Stimulated activated naive CD8-positive, alpha-beta T cell treated with anti-CD3 and anti-CD28 coated beads, Interleukin-15, Interleukin-2, amounts not matched to agents 100 U/mL and 50 U/mL, for 24 hours (primary cell): ENCODE measurements at regions not wholly inside any gene's neighbourhood (a gene's known extent, or its start where the extent isn't known, plus 50 kb on each side); places are given as distances from the start of the nearest gene placed in this dataset.

Experiments used
- ATAC-seq: fragments of 150-1000 bp; cut with Tn5 transposase; one replicate; pipeline ENCODE4 v1.10.0; 2021
- DNase-seq: peaks from one replicate; pipeline ENCODE4 v3.0.0; 2021

DNA sequence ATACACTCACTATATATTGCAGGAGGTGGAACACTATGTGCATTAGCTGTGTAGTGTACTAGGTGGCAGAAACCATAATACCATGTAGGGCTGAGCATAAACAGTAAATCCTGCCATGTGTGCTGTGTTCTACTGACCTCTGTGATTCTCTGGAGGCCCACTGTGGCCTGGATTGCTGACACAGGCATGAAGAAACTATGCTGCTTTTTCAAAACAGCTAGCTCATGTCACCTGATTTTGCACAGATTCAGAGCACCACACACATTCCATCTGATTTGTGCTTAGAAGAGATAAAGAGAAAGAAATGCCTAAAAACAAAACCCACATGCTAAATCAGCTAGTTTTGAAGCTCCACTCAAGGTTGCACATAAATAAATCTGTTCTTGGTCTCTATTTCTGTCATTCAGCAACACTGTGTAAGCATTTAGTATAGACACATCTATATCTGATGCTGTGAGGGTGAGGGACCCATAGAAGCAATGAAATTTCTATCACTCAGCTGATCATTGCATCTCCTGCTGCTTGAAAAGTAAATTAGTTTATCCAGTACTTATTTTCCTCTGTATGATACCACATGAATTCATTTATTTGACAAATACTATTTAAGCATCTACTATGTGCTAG lies 1007.7 kb upstream of the SEMA6D start:
- no peak for ATAC-seq

DNA sequence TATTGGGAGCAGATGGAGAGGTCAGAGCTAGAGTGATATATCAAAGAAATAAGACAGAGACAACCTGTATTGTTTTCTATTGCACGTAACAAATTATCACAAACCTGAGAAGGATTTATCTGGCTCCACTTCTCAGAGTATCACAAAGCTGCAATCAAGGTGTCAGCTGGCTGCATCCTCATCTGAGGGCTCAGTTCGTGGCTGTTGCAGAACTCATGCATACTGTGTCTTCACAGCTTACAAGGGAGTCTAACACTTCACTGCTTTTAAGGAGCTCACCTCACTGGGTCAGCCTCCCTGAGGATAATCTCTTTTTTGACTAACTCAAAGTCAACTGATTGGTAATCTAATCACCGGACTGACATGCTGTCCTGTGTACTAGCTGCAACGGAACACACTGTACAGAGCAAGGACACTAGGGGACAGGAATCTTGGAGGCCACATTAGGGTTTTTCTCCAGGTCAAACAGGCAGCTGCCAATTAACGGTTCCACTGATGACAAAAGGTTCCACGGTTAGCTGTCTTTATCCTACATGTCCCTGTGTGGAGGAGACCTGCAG lies 1006.8 kb upstream of the SEMA6D start:
- no peak for DNase-seq
- ATAC-seq, result no peak

More for the DNA sequence above, 1007.7 kb upstream of the SEMA6D start:
- no peak for DNase-seq

DNA sequence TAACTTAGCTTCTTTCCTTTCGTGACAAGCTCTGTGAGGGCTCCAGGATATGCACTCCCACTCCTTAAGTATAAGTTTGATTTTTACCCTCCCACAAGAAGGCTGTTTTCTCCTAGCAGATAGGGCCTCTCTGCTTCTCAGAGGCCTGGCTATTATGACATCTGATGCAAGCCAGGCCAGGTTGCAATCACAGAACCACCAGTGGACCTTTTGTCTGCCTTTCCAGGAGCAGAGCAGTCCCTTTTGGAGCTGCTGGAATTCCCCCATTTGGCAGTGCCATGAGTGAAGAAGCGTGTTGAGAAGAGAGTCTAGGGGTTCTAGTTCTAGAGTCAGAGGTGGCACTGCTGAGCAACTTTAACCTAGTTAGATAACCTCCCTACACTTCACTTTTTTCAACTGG lies 1004.3 kb upstream of the SEMA6D start:
- ATAC-seq (no peak), DNase-seq (no peak)

DNA sequence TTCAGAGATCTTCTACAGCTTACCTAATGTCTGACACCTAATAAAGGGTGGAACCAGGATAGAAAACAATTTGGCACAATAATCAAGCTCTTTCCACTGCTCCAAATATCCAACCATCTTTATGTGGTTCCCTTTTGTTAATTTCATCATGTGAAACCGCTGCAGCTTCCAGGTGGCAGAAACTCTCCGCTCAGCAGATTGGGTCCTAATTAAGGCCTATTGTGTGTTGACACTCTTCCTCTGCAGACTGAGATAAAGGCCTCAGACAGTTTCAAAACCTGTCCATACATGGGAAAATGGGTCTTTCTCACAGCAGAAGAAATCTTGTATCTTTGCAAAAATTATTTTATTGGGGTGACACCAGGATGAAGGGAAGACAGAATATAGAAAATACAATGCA lies 1002.4 kb upstream of the SEMA6D start:
- ATAC-seq, result no peak

DNA sequence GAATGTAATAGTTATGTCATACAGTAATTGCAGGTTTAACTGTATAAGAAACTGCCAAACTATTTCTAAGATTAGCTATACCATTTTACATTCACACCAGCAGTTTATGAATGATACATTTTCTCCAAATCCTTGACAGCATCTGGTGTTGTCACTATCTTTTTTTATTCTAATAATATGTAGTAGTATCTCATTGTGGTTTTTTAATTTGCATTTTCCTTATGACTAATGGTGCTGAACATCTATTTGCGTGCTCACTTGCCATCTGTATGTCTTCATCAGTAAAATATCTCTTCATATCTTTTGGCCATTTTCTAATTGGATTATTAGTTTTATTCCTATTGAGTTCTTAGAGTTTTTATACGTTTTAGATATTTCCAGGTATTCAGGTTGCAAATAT lies 994.0 kb upstream of the SEMA6D start:
- DNase-seq, result no peak
- no peak for ATAC-seq

More for the DNA sequence above, 1002.4 kb upstream of the SEMA6D start:
- no peak for DNase-seq

DNA sequence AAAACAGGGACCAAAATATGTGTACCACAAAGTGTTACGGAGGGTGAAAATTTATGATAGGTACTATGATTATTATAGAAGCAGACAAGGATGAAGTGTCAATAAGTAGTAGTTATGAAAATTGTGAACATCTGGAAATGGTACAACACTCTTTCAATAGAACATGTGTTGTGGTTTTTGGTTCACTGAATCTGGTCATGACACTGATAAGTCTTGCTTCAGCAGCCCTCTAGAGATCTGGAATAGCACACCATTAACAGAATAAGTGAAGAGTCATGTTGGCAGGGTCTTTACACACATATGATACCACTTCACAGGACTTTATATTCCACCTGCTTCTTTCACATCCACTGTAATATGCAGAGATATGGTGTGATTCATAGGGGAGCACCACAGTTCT lies 985.2 kb upstream of the SEMA6D start:
- no peak for ATAC-seq
- DNase-seq, result no peak

DNA sequence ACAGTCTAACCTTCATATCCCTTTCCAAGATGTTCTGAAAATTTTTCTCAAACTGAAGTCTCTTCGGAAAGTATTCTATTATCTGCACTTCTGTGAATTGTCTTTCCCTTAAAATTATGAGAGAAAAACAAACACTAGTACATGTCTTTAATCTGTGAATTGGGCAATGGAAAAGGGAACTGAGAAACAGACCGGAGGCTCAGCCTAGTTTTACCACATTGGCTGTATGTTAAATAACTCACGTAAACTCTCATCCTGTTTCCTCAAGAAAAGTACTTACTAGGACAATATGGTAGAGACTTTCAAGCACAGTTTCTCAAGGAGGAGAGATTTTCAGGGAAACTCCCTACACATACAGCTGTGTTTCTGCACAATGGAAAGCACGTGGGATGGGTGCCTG lies 982.2 kb upstream of the SEMA6D start:
- ATAC-seq (no peak), DNase-seq (no peak)

DNA sequence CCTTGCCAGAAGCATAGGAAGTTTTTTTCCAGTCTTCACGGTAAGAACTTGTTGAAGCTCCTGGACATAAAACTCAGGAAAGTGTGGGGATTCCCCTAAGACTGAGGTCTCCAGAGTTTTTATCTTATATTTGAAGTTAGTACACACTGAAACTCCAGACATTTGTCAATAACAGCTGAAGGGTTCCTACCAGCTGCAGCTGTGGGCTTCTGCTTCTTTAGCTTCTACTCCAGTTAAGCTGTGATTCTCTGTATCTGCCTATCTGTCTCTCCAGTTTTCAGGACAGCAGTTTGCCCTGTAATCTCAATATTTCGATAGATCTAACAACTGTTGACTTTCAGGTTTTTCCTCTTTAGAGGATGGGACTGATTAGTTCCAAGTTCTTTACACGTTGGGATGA lies 966.0 kb upstream of the SEMA6D start:
- ATAC-seq (no peak), DNase-seq (no peak)

DNA sequence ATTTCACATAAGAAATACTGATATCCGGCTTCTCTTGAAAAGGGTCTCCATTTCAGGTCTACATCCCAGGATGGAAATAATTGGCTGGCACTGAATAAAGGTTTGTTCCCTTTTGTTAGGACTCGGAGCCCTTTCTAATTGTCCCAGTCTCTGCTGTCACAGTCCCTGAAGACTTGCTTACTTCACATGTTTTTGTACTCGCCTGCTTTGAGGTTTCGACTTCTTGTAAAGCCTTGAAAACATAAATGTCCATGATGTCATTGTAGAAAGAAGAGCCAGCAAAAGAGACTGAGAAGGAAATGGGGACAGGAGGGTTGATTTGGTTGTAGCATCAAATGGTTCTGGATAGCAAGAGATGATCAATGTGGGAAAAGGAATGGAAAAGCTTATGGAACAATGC lies 963.4 kb upstream of the SEMA6D start:
- DNase-seq (no peak), ATAC-seq (no peak)

DNA sequence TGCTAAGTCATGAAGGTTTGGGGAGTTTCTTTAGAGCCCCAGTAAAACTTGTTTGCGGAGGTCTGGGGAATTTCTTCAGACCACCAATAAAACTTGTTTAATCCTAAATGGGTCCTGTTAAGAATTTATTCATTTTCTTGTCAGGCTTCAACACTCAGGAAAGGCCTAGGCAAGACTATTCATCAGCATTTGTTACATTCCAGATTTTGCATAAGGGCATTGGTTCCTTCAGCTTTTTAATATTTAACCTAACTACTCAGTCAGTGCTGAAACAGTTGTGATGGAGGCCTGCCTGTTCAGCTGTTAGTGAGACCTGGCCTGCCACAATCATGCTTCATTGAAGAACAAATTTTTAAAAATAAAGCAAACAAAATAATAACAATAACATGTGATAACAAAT lies 954.2 kb upstream of the SEMA6D start:
- DNase-seq, result no peak
- no peak for ATAC-seq

DNA sequence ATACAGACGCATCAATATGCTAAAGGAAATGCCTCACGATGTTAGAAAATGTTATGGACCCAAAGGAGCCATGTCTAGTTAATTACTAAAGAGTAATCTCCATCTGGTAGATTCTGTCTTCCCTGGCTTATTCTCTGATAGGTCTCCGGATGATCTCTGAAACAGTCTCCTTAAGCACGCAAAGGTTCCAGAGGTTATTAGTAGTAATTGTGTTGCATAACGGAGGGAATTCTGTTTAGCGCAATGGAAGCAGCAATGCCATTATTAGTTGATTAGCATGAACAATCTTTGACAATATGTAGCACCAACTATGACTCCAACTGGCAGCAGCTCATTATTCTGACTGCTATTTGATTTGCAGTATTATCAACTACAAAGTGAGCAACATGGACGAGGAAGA lies 952.5 kb upstream of the SEMA6D start:
- ATAC-seq (no peak), DNase-seq (no peak)

DNA sequence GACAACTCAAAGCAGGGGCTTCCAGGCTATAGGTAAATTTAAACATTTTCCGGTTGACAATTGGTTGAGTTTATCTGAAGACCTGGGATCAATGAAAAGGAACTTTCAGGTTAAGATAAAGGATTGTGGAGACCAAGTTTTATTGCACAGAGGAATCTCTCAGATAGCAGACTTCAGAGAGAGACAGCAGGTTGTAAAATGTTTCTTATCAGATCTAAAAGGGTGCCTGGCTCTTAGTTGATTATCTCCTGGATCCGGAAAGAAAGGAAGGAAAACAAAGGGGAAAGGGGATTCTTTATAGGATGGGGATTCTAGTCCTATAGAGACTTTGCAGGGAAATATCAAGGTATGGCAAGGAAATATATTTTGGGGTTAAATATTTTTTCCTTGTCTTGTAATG lies 951.3 kb upstream of the SEMA6D start:
- ATAC-seq, result no peak

DNA sequence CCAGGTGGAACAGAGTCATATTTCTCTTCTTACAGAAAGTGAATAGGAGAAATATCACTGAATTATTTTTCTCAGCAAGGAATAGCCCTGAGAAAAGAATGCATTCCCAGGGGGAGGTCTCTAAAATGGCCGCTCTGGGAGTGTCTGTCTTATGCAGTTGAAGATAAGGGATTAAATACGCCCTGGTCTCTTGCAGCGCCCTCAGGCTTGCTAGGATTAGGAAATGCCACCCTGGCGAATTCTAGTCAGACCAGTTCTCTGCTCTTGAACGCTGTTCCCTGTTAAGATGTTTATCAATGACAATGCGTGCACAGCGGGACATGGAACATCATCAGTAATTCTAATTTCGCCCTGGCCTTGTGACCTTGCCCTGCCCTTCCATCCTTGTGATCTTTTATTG lies 949.0 kb upstream of the SEMA6D start:
- ATAC-seq (no peak), DNase-seq (no peak)

More for the DNA sequence above, 951.3 kb upstream of the SEMA6D start:
- no peak for DNase-seq

DNA sequence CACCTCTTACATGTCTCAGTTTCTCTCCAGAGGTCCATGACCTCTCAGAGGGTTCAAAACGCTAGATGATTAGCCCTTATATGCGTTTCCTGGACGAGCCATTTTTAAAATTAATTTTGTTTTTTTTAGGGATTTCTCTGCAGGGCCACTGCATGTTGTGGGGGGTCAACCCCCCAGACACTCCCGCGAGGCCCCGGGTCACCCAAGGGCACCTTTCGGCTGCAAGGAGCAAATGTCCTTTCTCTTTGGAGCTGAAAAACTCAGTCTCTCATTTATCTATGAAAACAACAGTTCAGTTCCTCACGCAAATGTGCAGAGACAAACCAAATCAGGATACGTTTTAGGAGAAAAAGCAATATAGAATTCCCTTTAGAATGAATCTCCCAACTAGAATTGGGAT lies 944.3 kb upstream of the SEMA6D start:
- DNase-seq, result no peak
- no peak for ATAC-seq

DNA sequence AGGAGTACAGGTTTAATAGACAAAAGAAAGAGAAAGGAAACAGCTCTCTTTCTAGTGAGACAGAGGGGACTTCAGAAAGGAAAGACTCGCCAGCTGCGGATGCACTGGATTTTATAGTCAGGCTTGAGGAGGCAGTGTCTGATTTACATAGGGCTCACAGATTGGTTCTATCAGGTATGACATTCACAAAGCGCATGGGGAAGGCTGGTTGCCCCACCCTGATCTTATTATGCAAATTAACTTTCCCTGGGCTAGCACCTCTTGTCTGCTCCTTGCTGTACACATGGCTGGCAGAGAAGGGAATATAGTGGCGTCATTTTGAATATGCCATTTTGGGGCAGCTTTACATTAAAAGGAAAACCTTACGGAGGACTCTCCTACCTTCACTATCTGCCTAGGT lies 938.4 kb upstream of the SEMA6D start:
- ATAC-seq, result no peak

DNA sequence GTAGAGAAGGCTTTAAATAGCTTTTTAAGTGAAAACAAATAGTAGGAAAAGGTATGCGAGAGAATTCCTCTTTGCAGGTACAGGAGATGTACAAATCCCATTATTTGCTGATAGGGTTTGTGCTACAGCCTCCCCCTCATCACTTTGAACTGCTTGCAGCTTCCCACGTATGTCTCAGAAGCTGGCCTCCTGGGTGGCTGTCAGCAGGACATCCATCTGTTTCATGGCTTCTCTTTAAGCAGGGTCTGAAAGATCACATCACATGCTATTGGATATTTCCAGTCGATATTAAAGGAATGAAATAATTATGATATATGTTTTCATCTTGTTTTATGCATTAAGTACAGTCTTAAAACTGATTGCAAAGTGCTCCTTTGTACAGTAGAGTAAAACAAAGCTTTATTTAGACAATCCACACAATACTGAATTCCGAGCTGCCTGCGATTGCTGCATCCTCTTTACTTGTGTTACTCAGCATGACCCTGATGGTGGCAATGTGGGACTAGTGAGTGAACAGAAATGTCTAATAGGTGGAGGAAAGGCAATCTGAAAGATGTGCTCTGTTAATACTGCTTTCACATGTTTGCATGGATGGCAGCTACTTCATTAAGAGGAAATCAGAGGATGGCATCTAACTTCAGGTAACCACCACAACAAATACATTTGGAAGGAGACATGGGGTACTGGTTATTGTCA lies 930.6 kb upstream of the SEMA6D start:
- ATAC-seq (no peak), DNase-seq (no peak)

More for the DNA sequence above, 938.4 kb upstream of the SEMA6D start:
- no peak for DNase-seq

DNA sequence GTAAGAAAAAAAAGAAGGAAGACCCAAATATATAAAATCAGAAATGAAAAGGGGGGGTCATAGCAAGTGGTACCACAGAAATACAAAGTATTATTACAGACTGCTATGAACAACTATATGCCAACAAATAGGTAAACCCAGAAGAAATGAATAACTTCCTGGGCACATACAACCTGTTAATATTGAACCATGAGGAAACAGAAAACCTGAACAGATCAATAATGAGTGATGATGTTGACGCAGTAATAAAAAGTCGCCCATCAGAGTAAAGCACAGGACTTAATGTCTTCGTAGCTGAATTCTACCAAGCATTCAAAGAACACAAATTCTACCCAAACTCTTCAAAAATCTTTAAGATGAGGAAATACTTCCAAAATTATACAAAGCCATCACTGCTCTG lies 921.6 kb upstream of the SEMA6D start:
- DNase-seq (no peak), ATAC-seq (no peak)

DNA sequence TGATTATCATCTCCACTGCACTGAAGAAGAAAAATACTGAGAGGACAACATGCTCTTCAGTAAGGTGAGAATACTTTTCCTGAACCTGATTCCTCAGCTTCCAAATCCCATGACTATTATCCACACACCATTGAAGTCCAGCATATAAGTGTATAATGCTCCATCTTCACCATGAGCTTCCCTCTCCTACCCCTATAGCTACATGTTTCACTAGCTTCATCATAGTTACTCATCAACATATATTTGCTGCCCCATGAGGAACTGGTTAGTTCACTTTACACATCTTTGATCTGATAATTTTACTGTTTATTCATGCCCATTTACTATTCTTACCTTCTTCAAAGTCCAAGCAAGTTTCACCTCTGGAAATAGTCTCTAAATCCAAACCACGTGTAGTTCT lies 908.5 kb upstream of the SEMA6D start:
- no peak for ATAC-seq
- DNase-seq, result no peak

DNA sequence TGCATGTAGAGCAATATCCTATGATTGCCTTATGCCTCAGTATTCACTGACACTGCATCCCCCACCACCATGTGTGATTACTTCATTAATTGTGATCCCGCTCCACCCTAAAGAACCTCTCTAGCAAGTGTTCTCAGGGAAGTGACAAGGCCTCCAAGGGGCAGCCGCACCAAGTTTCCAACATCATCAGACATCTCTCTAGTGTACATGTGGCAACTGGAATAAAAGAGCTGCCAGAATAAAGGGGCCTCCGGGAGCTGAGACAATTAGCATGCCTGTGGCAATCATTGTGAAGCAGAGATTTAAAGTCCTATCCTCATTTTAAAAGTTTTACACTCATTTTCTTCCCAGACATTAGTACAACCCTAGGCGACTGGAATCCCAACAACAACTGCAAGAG lies 902.1 kb upstream of the SEMA6D start:
- ATAC-seq, result no peak
- DNase-seq, result no peak

DNA sequence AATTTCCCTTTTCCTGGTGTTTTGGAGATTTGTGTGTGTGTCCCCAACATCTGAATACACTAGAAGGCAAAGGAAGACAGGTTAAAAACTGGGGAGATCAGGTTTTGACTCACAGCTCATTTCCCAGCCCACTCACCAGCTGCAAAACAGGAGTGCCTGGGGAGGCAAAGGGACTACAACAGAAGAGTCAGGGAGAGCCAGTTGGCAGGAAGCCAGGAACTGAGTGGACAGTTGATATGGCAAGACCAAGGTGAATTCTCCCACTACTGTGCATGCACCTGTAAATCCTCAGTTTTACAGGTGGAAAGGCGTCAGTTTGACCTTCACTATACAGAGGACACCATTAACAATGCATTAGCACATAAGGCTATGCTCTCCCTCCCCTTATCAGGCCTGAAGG lies 901.5 kb upstream of the SEMA6D start:
- ATAC-seq (no peak), DNase-seq (no peak)

DNA sequence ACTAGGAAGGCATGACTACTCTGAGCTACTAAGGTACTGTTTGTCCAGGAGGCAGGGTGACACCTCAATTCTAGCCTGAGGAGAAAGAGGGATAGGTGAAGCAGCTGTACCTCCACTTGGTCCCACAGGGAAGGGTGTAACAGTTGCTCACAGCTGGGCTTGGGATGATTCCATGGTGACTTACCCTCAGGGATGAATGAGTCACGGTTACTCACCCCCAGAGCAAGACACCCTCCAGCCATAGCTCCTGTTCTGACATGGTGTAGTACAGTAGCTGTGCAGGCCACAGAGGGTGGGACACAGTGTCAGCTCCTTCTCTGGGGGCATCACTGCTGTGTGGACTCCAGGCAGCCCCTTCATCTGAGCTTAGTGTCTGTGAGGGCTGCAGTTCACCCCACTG lies 868.6 kb upstream of the SEMA6D start:
- DNase-seq (no peak), ATAC-seq (no peak)

DNA sequence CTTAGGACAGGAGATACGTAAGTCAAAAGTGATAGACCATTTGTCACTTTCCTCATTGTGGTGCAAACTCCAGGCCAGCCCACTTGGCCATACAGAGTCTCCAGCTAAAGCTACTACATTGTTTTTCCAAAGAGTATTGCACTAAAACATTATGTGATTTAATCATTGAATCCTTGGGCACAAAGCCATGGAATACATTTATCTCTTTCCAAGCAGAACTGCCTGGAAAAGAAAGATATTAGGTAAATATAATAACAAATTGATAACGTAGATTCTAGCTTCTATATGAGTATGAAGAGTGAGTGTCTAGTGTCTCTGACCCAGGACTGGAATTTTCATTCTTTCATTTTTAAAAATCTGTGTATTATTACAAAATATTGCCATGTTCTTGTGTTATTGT lies 863.7 kb upstream of the SEMA6D start:
- no peak for ATAC-seq
- DNase-seq, result no peak

DNA sequence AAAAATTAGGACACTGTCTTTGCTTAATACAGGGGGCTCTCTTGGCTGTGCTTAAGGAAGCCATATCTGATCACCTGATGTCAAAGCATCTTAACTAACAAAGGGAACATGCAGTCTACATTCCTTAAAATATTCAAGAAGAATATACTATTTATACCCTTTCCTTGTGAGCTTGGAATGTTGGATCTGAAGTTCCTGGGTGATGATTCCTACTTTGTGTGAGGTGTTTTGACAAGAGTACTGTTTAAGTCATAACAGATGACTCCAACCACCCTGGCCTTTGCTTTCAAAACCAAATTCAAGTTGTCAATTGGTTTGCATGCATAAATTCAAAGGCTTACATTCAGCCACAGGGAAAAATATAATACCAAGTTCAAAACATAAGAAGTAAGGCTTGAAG lies 862.7 kb upstream of the SEMA6D start:
- no peak for ATAC-seq
- DNase-seq, result no peak

DNA sequence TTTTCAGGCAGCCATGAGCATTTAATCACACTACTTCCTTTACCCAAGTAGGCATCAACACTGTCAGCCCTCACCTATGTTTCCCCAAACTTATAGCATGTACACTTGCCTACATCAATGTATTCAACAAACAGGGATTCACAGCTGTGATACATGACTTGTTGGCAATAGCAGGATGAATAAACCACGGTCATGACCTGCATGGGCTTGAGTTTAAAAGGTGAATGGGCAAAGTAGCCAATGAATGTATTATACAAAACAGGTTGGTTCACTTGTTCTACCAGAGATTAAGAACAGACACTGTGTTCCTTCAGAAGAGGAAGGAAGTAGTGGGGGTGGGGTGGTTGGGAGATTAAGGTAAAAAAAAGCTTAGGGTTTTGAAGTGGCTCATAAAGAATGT lies 861.9 kb upstream of the SEMA6D start:
- no peak for ATAC-seq

More for the DNA sequence above, 861.9 kb upstream of the SEMA6D start:
- no peak for DNase-seq
